ENCODE measurements at regions not wholly inside any gene's neighbourhood (a gene's known extent, or its start where the extent isn't known, plus 50 kb on each side); places are given as distances from the start of the nearest gene placed in this dataset.
"Not testable (repeated sequence)": the region's sequence is repeated elsewhere in the genome, so short reads cannot be mapped to it uniquely, and the experiment has no call there.

DNA sequence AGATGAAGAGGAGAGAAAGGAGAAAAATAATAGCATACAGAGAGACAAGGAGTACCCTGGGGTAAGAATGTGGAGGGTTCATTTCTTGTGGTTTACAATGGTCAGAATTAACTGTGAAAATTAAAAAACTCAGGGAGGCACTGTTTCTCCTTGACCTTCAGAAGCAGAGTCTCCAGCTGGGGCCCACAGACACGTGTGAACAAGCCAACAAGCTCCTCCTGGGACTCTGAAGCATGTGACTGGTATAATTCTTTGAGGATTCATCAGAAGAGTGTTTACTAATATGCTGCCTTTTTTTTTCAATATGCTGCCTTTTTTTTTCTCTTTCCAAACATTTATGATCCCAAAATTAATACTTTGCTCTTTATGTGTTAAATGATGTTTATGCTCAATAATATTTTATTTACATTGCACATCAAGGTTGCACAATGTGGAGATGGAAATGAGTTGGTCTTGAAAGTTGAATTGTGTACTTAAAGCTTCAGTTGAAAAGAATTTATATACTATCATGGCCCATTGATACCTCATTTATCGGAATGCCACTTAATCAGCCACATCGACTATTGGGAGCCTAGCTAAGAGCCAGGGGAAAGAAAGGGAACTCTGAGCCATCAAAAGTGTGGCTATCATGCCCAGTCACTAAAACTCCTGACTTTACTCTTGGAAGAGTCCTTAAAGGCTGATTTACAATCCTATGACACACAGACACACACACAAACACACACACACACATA, 134.7 kb upstream of the RHOBTB1 start:
- no peak for DNase-seq

DNA sequence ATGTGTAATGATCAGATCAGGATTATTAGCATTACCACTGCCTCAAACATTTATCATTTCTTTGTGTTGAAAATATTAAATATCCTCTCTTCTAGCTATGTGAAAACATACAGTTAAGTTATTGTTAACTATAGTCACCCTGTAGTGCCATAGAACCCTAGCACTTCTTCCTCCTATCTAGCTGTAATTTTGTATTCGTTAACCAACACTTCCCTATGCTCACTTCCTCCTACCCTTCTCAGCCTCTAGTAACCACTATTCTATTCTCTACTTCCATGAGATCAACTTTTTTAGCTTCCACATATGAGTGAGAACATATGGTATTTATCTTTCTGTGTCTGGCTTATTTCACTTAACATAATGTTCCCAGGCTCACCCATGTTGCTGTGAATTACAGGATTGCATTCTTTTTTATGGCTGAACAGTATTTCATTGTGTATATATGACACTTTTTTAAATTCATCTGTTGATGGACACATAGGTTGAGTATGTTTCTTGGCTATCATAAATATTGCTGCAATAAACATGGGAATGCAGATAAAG, 132.7 kb upstream of the RHOBTB1 start:
- DNase-seq, result peak; percentile 36

DNA sequence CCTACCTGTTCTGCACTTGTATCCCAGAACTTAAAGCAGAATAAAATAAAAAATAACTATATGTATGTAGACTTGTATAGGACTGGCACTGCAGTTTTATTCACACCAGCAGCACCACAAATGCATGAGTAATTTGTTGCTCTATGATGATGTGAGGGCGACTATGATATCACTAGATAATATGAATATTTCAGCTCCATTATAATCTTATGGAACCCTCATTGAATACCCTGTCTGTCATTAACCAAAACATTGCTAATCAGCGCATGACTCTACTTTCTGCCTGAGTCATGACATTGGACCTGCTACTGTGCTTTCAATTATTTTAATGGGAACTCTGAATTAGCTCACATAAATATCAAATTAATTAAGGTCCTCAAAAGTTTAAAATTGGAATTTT, 129.4 kb upstream of the RHOBTB1 start:
- no peak for DNase-seq

DNA sequence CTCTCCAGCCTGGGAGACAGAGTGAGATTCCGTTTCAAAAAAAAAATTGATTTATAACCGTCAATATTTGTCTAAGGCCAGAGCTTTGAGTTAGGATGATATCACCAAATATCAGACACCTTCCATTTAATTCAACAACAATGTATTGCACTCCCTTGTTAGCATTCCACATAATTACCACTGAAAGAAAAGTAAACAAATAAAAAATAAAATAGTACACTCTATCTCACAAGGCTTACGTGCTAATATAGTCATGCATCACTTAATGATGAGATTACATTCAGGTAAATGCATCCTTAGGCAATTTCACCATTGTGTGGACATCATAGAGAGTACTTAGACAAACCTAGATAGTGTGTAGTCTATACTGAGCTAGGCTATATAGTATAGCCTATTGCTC, 127.6 kb upstream of the RHOBTB1 start:
- no peak for DNase-seq

DNA sequence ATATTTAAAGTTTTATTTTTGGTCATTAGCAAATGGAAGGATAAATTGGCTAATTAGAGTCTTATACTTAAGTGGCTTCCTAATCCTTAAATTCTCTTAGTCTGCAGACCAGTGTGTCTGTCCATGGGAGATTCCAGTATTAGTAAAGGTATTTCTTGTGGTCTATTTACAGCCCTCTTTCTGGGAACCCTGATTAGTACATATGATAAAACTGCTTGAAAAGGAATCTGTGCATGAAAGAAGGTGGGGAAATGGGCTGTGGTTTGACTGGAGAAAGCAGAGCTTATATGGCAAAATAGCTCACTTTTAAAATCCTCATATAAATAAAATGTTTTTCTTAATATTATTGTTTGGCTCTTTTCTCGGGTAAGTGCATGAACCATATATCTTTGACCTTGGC, 124.5 kb upstream of the RHOBTB1 start:
- no peak for DNase-seq

DNA sequence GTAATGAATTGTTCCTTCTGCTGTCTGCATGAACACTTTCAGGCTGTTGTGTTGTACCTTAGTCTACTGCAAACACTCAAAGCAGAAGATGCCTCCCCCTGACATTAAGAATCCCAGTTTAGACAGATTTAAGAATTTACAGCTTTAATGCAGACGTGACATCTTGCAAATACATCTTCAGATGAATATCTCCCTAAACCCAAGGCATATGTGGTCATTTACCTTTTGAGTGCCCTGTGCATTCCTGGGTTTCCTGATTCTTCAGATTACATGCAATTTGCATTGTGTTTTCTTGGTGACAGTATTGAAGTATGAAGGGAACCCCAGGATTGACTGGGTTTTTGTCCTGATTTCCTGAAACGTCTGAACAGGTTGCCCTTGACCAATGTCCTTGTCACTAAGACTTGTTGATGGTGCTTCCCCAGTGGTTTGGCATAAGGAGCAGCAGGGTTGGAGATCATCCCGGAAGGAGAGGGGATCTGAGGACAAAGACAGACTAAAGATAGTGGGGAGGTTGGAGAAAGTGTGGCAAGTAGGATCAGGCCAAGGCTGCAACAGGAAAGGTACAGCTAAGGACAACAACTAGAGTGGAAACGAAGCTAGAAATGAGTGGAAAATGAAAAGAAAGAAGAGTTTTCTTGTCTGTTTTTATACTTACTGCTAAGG, 123.8 kb upstream of the RHOBTB1 start:
- no peak for DNase-seq

DNA sequence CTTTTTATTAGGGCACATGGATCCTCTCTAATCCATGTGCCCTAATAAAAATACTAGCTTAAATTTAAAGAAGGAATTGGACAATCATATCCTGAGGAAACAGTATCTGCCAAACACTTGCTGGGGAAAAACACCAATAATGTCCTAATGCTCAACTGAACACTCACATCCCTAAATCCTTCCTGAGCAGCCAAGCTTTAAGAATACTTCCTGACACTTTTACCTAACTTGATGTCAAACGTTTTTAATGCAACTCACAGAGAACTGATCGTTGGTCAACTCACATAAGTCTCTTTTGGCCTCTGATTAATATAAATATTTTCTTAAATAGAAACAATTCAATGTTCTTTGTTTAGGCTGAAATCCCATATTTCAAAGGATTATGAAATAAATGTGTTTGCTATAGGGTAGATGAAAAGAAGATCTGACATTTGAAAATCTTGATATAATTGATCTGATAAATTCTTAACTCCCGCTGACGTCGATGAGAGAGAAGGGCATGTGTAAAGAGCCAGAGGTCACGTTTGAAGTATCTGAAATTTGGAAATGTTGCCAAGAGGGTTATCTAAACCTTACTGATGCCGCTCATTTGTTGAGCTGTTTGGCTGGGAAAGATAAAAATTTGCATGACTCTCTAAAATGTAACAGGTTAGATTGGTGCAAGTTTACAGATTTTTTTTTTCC, 122.8 kb upstream of the RHOBTB1 start:
- no peak for DNase-seq

DNA sequence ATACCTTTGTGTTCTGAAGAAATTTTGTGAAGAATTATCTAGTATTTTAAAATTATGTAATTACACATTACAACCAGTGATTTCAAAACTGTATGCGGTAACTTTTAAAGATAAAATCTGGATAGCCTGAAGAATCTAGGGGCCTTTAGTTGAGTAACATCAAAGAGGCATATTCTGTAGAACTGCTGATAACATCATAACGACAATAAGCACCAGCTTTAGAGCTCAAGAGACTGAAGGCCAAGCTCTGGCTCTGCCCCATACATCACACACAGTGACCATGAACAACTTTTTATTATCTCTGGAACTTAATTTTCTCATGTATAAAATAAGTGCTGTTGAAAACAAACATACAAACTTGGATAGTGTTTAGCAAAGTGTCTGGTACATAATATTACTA, 121.1 kb upstream of the RHOBTB1 start:
- no peak for DNase-seq

DNA sequence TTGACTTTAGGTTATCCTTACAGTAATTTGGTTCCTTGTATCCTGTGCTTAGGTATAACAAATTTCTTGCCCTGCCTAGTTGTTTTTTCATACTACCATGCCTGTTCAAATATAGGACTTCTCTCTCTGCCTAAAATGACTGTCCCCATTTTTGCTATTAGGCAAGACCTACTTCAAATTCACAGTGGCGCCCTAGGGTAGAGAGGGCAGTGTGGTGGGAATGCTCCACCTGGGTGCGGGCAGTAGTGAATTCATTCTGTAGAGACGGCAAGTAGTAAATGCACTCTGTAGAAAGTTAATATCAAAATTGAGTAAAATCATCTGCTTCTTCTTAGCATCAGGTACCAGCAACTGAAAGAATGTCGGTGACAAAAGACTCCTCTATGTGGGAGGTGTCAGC, 120.4 kb upstream of the RHOBTB1 start:
- no peak for DNase-seq

DNA sequence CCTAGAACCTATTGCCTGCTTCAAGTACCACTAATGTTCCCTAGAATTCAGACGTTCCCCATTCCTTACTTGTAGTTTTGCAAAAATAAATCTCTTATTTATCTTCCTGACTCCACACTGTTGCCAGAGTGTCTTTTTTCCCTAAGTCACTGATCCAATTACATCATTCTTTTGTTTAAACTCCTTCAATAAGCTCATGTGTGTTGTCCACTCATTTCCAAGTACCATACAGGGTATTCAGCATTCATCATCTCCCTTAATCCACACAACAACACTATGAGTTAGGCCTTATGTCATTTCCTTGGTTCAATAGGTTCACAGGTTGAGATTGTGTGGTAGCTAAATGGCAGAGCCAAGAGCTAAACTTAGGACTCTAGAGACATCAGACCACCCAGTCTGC, 119.9 kb upstream of the RHOBTB1 start:
- DNase-seq, result peak; percentile 29

DNA sequence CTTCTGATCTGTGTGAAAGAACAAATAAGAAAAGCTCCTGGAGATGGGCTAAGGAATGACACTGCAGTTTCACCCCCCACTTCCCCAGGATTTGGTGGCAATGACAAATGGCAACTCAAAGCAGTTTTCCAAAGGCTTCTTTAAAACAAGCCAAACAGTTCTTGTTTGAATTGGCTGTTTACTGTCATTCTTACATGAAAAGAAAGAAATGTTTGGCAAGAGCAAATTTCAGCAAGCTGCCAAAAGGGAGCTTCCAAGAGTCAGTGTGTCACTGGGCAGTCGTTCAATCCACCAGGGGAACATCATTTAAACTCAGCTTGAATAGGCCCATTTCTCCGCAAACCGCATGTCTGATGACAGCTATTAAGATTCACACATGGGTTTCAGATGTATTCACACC, 119.0 kb upstream of the RHOBTB1 start:
- DNase-seq, result peak; percentile 90

DNA sequence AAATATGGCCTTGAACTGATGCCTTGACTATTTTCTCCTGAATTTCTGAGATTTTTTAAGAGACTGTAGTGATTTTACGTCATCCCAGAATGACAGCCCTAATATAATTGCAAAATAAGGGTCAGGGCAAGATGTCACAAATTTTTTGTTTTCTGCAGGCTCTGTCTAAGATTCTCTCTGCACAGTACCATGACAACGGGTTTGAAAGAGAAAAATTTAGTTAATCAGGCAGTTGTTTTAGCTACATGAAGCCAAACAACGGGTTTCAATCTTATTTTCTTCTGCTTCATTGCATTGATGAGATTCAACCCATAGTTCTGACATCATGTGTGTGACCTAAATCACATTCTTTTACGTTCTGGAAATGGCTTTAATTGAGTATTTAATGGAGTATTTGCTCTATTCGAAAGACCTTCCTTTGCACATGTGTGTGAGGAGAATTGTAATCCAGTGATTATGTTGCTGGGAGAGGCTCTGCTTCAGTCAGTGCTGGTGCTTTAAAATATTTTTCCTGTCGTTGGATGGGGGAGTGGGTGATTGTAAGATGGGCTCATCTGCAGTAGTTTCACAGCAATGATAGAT, 118.0 kb upstream of the RHOBTB1 start:
- no peak for DNase-seq

DNA sequence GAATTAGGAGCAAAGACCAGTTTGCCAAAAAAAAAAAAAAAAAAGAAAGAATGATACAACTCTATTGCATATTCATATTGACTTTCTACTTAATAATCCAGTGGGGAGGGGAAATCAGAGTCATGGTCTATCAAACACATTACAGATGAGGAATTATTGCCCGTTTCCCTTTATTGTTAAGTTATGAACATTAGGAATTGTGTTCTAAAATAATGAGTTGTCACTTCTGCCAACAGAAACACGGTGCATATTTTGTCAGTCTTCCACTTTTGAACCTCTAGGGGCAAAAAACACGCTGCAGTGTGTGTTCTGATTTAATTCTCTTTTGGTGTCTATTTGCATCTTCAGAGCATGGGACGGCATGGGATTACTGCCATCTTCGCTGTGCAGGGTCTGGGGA, 115.7 kb upstream of the RHOBTB1 start:
- DNase-seq, result no peak

DNA sequence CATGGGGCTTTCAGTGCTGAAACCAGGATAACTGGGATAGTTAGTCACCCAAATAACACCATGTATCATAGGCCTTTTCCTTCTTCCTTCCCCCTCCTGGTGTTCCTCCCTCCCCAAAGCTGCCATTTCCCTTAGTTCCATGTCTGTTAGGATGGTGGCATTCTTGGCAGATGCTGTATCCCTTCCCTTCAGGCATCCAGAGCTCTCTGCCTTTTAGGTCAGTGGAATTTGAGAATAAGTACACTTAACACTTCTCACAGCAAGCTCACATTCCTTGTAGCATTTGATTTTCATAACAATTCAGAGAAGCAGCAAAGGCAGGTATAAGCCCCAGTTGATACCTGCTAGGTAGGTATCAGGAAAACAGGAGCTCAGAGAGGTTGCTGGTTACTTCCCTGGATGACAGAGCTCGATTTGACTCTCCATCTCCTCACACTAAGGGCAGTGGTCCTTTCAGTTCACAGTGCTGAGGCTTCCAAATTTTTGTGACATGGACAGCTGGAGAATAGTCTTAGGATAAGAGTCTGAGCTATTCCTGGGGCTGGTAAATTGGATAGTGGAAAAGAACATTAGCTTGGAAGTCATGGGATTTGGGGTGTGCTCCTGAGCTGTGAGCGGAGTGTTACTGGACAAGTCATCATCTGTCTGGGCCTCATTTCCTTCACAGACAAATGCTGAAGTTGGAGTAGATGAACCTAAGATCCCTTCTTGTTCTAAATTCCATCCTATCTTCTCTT, 108.7 kb upstream of the RHOBTB1 start:
- no peak for DNase-seq

DNA sequence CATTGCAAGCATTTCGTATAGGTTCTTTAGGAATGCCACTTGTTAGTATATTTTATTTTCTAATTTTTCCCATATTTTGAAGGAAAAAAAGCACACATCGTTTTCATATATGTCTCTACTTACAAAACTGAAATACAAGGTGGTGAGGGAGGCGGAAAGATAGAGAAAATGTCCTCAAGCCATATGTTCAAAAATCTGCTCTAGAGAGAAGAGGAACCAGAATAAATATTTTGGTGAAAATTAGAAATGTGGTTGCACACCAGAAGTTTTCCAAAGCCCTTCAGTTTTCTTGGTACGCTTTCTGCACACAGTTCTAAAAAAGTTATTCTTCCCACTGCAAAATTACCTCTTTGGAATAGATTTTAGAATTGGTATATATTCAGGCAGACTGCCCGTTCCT, 107.4 kb upstream of the RHOBTB1 start:
- no peak for DNase-seq

DNA sequence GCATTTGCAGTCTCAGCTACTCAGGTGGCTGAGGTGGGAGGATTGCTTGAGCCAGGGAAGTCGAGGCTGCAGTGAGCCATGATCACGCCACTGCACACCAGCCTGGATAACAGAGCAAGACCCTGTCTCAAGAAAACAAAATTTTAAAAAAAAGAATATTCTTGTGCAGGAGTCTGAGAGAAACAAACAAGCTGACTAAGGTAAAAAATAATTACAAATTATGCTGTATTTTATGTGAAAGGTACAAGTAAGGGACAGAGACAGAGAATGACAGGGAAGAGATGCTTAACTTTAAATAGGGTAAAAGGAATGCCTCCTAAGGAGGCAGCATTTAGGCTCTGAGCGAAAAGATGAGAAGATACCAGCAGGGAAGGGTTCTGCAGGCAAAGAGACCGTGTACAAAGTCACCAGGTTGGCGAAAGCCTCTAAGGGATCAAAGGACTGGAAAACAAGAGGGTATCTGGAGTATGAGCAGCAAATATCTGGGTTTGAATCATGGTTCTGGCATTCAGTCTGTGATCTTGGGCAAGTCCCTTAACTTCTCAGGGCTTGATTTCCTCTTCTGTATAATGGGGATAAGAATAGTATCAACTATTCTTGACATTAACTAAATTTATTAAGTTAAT, 106.2 kb upstream of the RHOBTB1 start:
- no peak for DNase-seq

DNA sequence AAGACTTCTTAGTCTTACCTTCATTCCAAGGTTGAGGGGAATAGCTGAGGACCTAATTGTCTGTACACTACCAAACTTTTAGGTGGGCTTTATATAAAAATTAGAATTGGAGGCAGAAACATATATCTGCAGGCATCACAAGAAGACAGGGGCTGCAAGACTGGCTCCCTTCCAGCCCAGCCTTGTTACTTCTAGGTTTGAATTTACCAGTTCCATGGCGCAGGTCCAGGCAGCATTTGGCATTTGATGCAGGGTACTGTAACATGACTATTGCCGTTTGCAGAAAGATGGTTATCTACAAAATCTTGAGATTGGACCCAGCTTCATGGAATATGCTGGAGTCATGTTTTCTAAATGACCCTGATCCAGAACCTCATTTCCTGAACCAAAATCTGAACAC, 105.4 kb upstream of the RHOBTB1 start:
- DNase-seq, result no peak

DNA sequence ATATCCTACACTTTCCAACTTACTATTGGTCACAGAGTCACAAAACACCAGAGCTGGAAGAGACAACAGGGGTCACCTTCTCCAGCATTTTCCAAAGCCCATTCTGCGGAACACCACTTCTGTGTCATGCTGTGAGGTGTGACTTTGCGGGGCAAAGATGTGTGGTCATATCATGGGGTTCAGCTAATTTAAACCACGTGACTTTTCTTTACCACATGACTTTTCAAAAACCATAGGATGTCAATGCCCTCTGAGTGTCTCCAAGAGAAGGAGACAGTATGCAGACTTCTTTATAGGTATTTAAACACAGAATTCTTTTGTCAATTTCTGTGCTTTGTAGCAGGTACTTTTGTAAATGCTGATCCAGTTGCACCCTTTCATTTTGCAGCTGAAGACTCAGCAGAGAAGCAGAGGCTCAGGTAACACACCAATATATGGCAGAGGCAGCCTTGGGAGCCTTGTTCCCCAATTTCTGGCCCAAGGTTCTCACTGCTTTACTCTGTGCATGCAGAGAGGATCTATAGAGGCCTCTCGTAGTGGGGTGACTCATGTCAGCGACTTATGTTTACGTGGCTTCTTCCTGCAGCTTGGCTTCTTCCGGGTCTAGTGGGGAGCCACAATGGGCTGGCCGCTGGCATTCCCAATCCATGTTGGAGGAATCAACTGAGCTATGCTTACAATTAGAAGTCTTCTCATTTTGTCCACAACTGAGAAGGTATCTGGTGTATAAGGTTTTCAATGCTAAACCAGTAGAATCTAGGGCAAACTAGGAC, 104.0 kb upstream of the RHOBTB1 start:
- DNase-seq, result no peak

DNA sequence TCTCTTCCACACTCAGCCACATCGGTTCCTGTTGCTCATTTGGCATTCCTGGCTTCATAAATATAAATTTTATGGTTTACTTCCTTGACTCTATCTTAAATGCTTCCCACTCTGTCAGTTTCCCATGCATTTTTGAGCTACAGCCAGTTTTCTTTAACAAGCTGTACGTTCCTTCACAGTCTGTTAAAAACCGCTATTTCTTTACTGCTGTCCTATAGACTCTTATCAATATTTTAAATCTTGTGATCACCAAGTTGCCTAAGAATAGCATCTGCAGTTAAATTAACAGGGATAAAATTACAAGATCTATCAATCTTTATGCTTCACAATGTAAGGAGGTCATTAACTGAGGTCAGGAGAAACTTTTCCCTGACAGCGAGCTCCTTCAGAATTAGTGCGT, 103.1 kb upstream of the RHOBTB1 start:
- peak; percentile 55 for DNase-seq

DNA sequence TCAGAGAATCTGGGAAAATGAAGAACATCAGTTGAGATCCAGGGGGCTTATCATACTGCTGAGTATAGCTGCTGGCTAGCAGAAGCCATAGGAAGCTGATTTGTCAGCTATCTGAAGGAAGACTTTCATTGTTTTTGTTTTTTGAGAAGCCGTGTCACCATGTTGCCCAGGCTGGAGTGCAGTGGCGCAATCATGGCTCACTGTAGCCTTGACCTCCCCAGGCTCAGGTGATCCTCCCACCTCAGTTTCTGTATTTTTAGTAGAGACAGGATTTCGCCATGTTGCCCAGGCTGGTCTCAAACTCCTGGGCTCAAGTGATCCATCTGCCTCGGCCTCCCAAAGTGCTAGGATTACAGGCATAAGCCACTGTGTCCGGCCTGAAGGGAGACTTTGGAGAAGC, 101.5 kb upstream of the RHOBTB1 start:
- DNase-seq, result not testable (repeated sequence)

DNA sequence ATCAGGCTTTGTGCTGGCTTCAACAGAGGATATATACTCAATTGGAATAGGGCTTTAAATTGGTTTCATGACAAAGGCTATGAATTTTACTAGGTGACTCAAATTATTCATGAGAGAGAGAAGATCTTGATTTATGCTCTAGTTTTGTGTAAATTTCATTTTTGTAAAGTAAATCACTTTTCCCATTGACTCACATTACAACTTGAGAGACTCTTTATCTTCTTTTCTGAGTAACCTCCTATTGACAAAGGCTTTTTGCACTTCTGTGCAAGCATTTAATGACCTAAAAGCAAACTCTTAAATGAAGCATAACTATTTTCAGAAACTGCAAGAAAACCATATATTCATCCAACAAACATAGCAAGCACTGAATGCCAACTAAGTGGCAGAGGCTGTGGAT, 98.5 kb upstream of the RHOBTB1 start:
- DNase-seq, result no peak

All from skin of body (tissue), 1 donor.